HL-60 (cell line): ENCODE measurements at regions not wholly inside any gene's neighbourhood (a gene's known extent, or its start where the extent isn't known, plus 50 kb on each side); places are given as distances from the start of the nearest gene placed in this dataset.

Source experiments
- DNase-seq, 2 experiments: peaks; one replicate each; pipeline ENCODE4 v3.0.0-alpha.2; 2010 to 2020; ENCODE audit warnings: low read depth in 1 of 2, low spot score in 1 of 2
- H3K27ac ChIP-seq: fragments of 250-450 bp; sonication (Bioruptor Pico); replicated peaks from 2 replicates; pipeline ENCODE4 v1.5.1; 2020; ENCODE audit warnings: mild to moderate bottlenecking, moderate library complexity
- H3K27me3 ChIP-seq: fragments of 250-450 bp; sonication (Bioruptor Pico); 2 replicates; pipeline ENCODE4 v1.5.1; 2021; ENCODE audit warnings: mild to moderate bottlenecking, moderate library complexity; ENCODE audit not compliant: insufficient read depth, poor library complexity, severe bottlenecking
- H3K4me3 ChIP-seq: replicated peaks from 2 replicates; pipeline ENCODE4 v1.5.1; 2011; ENCODE audit warnings: mild to moderate bottlenecking, control low read depth, low read length; ENCODE audit not compliant: insufficient read depth
- GABPA ChIP-seq: IDR thresholded peaks from 2 replicates; pipeline ENCODE4 v1.6.1; 2012; ENCODE audit warnings: low read depth
- POLR2AphosphoS5 ChIP-seq: IDR thresholded peaks from 2 replicates; pipeline ENCODE4 v1.6.1; 2012; ENCODE audit warnings: low read depth
- SPI1 ChIP-seq: IDR thresholded peaks from 2 replicates; pipeline ENCODE4 v1.6.1; 2012; ENCODE audit warnings: low read depth, mild to moderate bottlenecking, borderline replicate concordance
- TF ChIP-seq, protein P1 (sequence below): IDR thresholded peaks from one replicate; pipeline ENCODE4 v1.5.1; 2011; ENCODE audit warnings: low read length, control low read depth, inconsistent platforms; ENCODE audit not compliant: insufficient read depth
- TF ChIP-seq, protein P2 (sequence below): IDR thresholded peaks from 2 replicates; pipeline ENCODE4 v1.6.1; 2012; ENCODE audit warnings: low read depth; ENCODE audit not compliant: insufficient replicate concordance

DNA sequence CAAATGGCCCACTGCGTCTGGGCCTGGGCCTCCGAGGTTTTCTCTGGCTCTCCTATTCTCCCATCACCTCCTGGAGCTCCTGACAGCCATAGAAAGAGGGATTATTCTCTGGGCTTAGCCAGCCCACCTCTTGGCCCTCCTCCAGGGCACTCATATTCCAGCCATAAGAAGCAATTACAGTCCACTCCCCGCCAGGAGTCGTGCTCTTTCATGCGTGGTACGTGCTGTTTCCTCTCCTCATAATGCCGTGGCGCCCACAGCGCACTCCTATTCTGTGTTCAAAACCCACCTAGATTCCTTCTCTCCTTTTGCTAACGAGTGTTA lies 240.8 kb upstream of the ZNF462 start:
- TF ChIP-seq GABPA (no peak), POLR2AphosphoS5 (no peak), SPI1 (no peak)
- TF ChIP-seq, protein P1, sequence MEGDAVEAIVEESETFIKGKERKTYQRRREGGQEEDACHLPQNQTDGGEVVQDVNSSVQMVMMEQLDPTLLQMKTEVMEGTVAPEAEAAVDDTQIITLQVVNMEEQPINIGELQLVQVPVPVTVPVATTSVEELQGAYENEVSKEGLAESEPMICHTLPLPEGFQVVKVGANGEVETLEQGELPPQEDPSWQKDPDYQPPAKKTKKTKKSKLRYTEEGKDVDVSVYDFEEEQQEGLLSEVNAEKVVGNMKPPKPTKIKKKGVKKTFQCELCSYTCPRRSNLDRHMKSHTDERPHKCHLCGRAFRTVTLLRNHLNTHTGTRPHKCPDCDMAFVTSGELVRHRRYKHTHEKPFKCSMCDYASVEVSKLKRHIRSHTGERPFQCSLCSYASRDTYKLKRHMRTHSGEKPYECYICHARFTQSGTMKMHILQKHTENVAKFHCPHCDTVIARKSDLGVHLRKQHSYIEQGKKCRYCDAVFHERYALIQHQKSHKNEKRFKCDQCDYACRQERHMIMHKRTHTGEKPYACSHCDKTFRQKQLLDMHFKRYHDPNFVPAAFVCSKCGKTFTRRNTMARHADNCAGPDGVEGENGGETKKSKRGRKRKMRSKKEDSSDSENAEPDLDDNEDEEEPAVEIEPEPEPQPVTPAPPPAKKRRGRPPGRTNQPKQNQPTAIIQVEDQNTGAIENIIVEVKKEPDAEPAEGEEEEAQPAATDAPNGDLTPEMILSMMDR, result no peak
- TF ChIP-seq, protein P2, sequence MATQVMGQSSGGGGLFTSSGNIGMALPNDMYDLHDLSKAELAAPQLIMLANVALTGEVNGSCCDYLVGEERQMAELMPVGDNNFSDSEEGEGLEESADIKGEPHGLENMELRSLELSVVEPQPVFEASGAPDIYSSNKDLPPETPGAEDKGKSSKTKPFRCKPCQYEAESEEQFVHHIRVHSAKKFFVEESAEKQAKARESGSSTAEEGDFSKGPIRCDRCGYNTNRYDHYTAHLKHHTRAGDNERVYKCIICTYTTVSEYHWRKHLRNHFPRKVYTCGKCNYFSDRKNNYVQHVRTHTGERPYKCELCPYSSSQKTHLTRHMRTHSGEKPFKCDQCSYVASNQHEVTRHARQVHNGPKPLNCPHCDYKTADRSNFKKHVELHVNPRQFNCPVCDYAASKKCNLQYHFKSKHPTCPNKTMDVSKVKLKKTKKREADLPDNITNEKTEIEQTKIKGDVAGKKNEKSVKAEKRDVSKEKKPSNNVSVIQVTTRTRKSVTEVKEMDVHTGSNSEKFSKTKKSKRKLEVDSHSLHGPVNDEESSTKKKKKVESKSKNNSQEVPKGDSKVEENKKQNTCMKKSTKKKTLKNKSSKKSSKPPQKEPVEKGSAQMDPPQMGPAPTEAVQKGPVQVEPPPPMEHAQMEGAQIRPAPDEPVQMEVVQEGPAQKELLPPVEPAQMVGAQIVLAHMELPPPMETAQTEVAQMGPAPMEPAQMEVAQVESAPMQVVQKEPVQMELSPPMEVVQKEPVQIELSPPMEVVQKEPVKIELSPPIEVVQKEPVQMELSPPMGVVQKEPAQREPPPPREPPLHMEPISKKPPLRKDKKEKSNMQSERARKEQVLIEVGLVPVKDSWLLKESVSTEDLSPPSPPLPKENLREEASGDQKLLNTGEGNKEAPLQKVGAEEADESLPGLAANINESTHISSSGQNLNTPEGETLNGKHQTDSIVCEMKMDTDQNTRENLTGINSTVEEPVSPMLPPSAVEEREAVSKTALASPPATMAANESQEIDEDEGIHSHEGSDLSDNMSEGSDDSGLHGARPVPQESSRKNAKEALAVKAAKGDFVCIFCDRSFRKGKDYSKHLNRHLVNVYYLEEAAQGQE, result no peak
- H3K4me3 ChIP-seq, result no peak overlapping the region
- H3K27me3 ChIP-seq, result no peaks in the 10 kb centered on the region
- H3K27ac ChIP-seq, result no peak overlapping the region
- DNase-seq, result no peak

DNA sequence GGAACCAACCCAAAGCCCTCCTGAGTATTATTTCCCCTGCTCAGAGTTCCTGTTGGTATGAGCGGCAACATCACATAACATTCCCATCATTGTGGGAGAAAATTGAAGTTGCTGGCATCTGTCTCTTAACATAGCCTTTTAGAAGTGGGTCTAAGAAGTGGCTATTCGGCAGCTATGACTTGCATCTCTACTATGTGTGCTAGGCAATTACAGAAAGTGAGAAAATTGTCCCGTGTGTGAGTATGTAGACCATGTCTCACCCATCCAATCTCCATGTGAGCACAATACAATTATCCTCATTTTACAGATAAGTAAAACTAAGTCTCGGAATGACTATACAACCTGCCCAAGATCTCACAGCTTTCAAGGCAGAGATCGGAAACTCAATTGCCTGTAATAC lies 239.4 kb upstream of the ZNF462 start:
- no peak overlapping the region for H3K4me3 ChIP-seq
- TF ChIP-seq, protein P1, result no peak
- no peak for TF ChIP-seq SPI1
- no peak for TF ChIP-seq GABPA
- no peak for TF ChIP-seq POLR2AphosphoS5
- TF ChIP-seq, protein P2, result no peak
- H3K27me3 ChIP-seq, result no peaks in the 10 kb centered on the region
- no peak for DNase-seq
- no peak overlapping the region for H3K27ac ChIP-seq

DNA sequence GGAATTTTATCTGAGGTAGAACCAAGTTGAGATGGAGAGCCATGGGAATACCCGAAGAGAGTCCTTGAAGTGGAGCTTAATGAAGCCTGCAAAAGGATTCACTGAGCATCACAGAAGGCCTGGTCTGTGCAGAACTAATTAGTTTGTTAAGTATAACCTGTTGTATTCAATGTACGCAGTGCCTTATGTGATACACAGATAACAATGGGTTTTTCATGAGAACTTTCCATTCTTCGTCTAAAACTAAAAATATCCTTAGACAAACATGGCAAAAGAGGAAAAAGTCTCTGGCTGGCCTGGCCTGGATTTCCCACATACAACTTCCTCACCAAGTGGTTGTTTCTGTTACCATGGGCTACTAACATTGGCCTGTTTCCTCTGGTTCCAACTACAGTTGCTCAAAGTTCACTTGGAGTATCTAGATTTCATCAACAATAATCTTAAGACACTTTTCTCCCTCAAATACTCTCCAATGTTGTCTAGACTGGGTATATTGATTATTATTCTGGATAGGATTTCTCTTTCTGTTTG lies 237.6 kb upstream of the ZNF462 start:
- no peak overlapping the region for H3K27ac ChIP-seq
- TF ChIP-seq SPI1 (no peak), POLR2AphosphoS5 (no peak), GABPA (no peak)
- TF ChIP-seq, protein P1, result no peak
- TF ChIP-seq, protein P2, result no peak
- no peak overlapping the region for H3K4me3 ChIP-seq
- no peaks in the 10 kb centered on the region for H3K27me3 ChIP-seq
- DNase-seq, result no peak
